ENCODE measurements at regions not wholly inside any gene's neighbourhood (a gene's known extent, or its start where the extent isn't known, plus 50 kb on each side); places are given as distances from the start of the nearest gene placed in this dataset.

- Histone ChIP-seq H4K5ac (ENCODE audit: insufficient read length, low read depth, low read length) (no peak overlapping the region), H3K56ac (replicated peaks; ENCODE audit: insufficient read length, low read depth, low read length) (no peak overlapping the region), H2BK5ac (ENCODE audit: low read depth, low read length) (no peak overlapping the region), H2AFZ (ENCODE audit: low read length) (no peak overlapping the region), H3K79me1 (ENCODE audit: low read depth, low read length) (no peaks in the 10 kb centered on the region), H3K79me2 (ENCODE audit: control insufficient read depth in 1 of 2, insufficient read depth in 2 of 2, low read length in 2 of 2) (no peaks in the 10 kb centered on the region), H3K4ac (replicated peaks; ENCODE audit: insufficient read length, low read depth, low read length) (no peak overlapping the region), H3K14ac (ENCODE audit: insufficient read length) (no peak overlapping the region), H3K27ac (ENCODE audit: low read depth, low read length) (no peak overlapping the region), H2BK12ac (ENCODE audit: low read depth, low read length) (no peak overlapping the region), H3K9ac (replicated peaks in 1 of 4; ENCODE audit: extremely low read depth in 1 of 4, low read depth in 3 of 4, low read length in 3 of 4) (no peak overlapping the region), H2BK120ac (replicated peaks; ENCODE audit: low read depth, low read length) (peak overlapping the region; percentile 72), H3K4me3 (ENCODE audit: extremely low read depth in 1 of 4, insufficient read depth in 2 of 4, low read depth in 3 of 4, low read length in 4 of 4) (no peak overlapping the region), H3K23ac (ENCODE audit: insufficient read length) (no peak overlapping the region), H2BK15ac (ENCODE audit: low read length) (no peak overlapping the region), H3K4me1 (replicated peaks in 1 of 4; ENCODE audit: control insufficient read depth in 3 of 4, insufficient read depth in 4 of 4, low read length in 3 of 4) (peaks cover 0 to 3% (median 1%) of the 10 kb centered on the region in 4 experiments; a peak in 1 of 7 replicates), H4K8ac (ENCODE audit: extremely low read depth, insufficient read depth, low read length) (no peak overlapping the region), H4K91ac (replicated peaks; ENCODE audit: insufficient read length, low read length) (no peak overlapping the region), H3K18ac (ENCODE audit: extremely low read depth, low read length) (no peak overlapping the region), H3K23me2 (ENCODE audit: low read depth, low read length) (no peaks in the 10 kb centered on the region), H3K36me3 (ENCODE audit: control insufficient read depth in 2 of 4, insufficient read depth in 4 of 4, low read length in 3 of 4) (no peaks in the 10 kb centered on the region), H2AK5ac (ENCODE audit: low read depth, low read length) (no peak overlapping the region), H3K9me3 (ENCODE audit: insufficient read depth in 2 of 2, low read depth in 1 of 2, low read length in 1 of 2) (no peaks in the 10 kb centered on the region), H3K4me2 (ENCODE audit: insufficient read depth in 1 of 2, low read depth in 2 of 2, low read length in 2 of 2) (no peak overlapping the region), H3K27me3 (replicated peaks in 1 of 4; ENCODE audit: control insufficient read depth in 3 of 4, extremely low read depth in 1 of 4, insufficient read depth in 3 of 4, low read length in 3 of 4) (no peaks in the 10 kb centered on the region), H4K20me1 (replicated peaks in 1 of 2; ENCODE audit: control insufficient read depth in 1 of 2, insufficient read depth in 2 of 2, low read length in 2 of 2) (no peaks in the 10 kb centered on the region), H2BK20ac (ENCODE audit: low read length) (no peak overlapping the region)
- ChIA-PET CTCF (ENCODE audit: partially characterized antibody) (no interaction called here), POLR2A (ENCODE audit: partially characterized antibody) (no interaction called here)
- WGBS, 2 experiments (ENCODE audit: extremely low coverage in 1 of 2, insufficient coverage in 1 of 2, insufficient read length in 1 of 2, insufficient replicate concordance in 2 of 2, low coverage in 1 of 2, low lambda C conversion rate in 2 of 2, missing lambda C conversion rate in 1 of 2): 0% methylated on average over 1 of the region's 1 CpG; no CpG with 5 or more reads in 1 of the 2 experiments
- FAIRE-seq (no peak), DNase-seq (ENCODE audit: low read depth in 1 of 2, low spot score in 2 of 2) (no peak)
- TF ChIP-seq SIN3A (conservative IDR thresholded peaks at IDR 0.05 in 1 of 2, IDR thresholded peaks at IDR 0.05 in 1 of 2; ENCODE audit: low read depth in 1 of 2, low read length in 2 of 2): no peak
- TF ChIP-seq SP4 (IDR thresholded peaks at IDR 0.05; ENCODE audit: low read length): no peak
- TF ChIP-seq SIX5 (IDR thresholded peaks at IDR 0.05; ENCODE audit: low read depth, low read length): no peak
- no peak for TF ChIP-seq YY1 (IDR thresholded peaks at IDR 0.05; ENCODE audit: low read depth, low read length)
- TF ChIP-seq TAF1 (IDR thresholded peaks at IDR 0.05; ENCODE audit: low read depth, low read length): no peak
- TF ChIP-seq KDM4A (IDR thresholded peaks at IDR 0.05; ENCODE audit: low read depth, low read length, severe bottlenecking): no peak
- TF ChIP-seq RBBP5 (IDR thresholded peaks at IDR 0.05; ENCODE audit: borderline replicate concordance, low read depth, low read length): no peak
- TF ChIP-seq TEAD4 (IDR thresholded peaks at IDR 0.05; ENCODE audit: low read depth, low read length): no peak
- TF ChIP-seq CEBPB (IDR thresholded peaks at IDR 0.05; ENCODE audit: low read depth, low read length): no peak
- no peak for TF ChIP-seq ASH2L (IDR thresholded peaks at IDR 0.05; ENCODE audit: low read length)
- TF ChIP-seq SUZ12 (IDR thresholded peaks at IDR 0.05; ENCODE audit: low read length): no peak
- no peak for TF ChIP-seq CREB1 (IDR thresholded peaks at IDR 0.05)
- no peak for TF ChIP-seq POU5F1 (IDR thresholded peaks at IDR 0.05; ENCODE audit: low read depth, low read length)
- no peak for TF ChIP-seq ZNF274 (IDR thresholded peaks at IDR 0.05; ENCODE audit: borderline replicate concordance, extremely low read depth, low read length)
- TF ChIP-seq USF2 (IDR thresholded peaks at IDR 0.05; ENCODE audit: low read length): no peak
- no peak for TF ChIP-seq CBX5 (IDR thresholded peaks at IDR 0.05; ENCODE audit: low read depth, low read length)
Observed at GRCh38 chrX:97763981-97764380, 880.3 kb downstream of the RPA4 start.
